NCI-H146 treated with DMSO at 0.1 percent for 48 hours (cell line): ENCODE measurements at regions not wholly inside any gene's neighbourhood (a gene's known extent, or its start where the extent isn't known, plus 50 kb on each side); places are given as distances from the start of the nearest gene placed in this dataset.

ENCODE experiments used
- DNase-seq: peaks from one replicate; lab custom pipeline; 2025; ENCODE audit not compliant: unreplicated experiment; lab: John Stamatoyannopoulos, UW

GRCh38 chr4:56757821-56758411, 63.6 kb downstream of the SPINK2 start:
- no peak for DNase-seq

GRCh38 chr4:56757261-56757746, 64.2 kb downstream of the SPINK2 start:
- no peak for DNase-seq

GRCh38 chr4:56755901-56756300, 65.6 kb downstream of the SPINK2 start:
- DNase-seq: no peak

- DNase-seq: no peak
Measured at GRCh38 chr4:56752985-56753384, 68.5 kb downstream of the SPINK2 start.

GRCh38 chr4:56750231-56750630, 69.1 kb upstream of the HOPX start:
- no peak for DNase-seq

- no peak for DNase-seq
Measured at GRCh38 chr4:56748271-56748670, 67.2 kb upstream of the HOPX start.

GRCh38 chr4:56746639-56747038, 65.5 kb upstream of the HOPX start:
- no peak for DNase-seq

- DNase-seq: no peak
Measured at GRCh38 chr4:56745042-56745441, 63.9 kb upstream of the HOPX start.

GRCh38 chr4:56744030-56744429, 62.9 kb upstream of the HOPX start:
- DNase-seq: no peak

GRCh38 chr4:56743550-56743949, 62.5 kb upstream of the HOPX start:
- DNase-seq: peak; percentile 78

- DNase-seq: no peak
Measured at GRCh38 chr4:56742080-56742871, 61.2 kb upstream of the HOPX start.

GRCh38 chr4:56741595-56741994, 60.5 kb upstream of the HOPX start:
- no peak for DNase-seq

- DNase-seq: no peak
Measured at GRCh38 chr4:56739066-56739777, 58.1 kb upstream of the HOPX start.

- no peak for DNase-seq
Measured at GRCh38 chr4:56737666-56738065, 56.6 kb upstream of the HOPX start.

- no peak for DNase-seq
Measured at GRCh38 chr4:56733352-56733751, 52.3 kb upstream of the HOPX start.

GRCh38 chr4:56732301-56732700, 51.2 kb upstream of the HOPX start:
- no peak for DNase-seq

GRCh38 chr4:56731857-56732256, 50.8 kb upstream of the HOPX start:
- no peak for DNase-seq
